Limb (tissue), 2 donors: ENCODE measurements at regions not wholly inside any gene's neighbourhood (a gene's known extent, or its start where the extent isn't known, plus 50 kb on each side); places are given as distances from the start of the nearest gene placed in this dataset.
"Not testable (repeated sequence)": the region's sequence is repeated elsewhere in the genome, so short reads cannot be mapped to it uniquely, and the experiment has no call there.

ENCODE experiments used
- DNase-seq, 2 donors: peaks; one replicate each; pipeline ENCODE4 v3.0.0-alpha.2; 2016; ENCODE audit errors: extremely low spot score in 2 of 2

DNA sequence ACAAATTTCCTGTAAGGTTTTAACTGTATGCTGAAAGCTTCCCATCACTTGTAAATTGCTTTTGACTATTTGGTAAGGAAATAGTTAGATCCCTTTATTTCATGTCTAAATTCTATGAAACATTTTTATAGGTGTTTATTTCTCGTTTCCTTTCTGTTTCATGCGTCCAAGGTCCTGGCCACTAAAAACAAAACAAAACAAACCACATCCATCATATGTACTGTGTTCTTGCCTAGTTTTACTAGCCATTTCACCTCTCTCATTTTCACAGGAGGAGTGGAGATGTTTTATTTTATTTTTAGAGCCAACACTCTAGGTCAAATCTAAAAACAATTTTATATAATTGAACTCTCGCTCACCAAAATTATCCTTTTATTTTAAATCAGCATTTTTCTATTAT lies 375.2 kb upstream of the CTSO start:
- no peak for DNase-seq

- DNase-seq, result no peak
Measured at GRCh38 chr4:156326246-156326645, 372.6 kb upstream of the CTSO start.

GRCh38 chr4:156322592-156322991 lies 368.9 kb upstream of the CTSO start:
- DNase-seq, result no peak

DNA sequence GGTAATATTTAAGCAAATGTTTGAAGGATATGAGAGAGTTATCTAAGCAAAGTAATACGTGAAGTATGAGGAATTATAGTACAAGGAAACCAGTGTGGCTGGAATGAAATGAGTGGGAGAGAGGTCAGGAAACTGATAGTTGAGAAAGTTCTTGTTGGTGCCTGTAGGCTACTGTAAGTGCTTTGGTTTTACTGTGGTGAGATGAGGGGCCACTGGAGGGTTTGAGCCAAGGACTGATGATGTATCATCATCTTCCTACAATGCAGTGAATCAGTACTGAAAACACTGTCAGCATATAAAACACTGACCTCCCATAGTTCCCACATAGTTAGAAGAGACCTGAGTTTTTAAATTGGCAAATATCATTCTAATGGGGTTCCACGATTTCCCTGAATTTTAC lies 367.5 kb upstream of the CTSO start:
- DNase-seq, result no peak

GRCh38 chr4:156313497-156313896 lies 359.8 kb upstream of the CTSO start:
- DNase-seq, result no peak

DNA sequence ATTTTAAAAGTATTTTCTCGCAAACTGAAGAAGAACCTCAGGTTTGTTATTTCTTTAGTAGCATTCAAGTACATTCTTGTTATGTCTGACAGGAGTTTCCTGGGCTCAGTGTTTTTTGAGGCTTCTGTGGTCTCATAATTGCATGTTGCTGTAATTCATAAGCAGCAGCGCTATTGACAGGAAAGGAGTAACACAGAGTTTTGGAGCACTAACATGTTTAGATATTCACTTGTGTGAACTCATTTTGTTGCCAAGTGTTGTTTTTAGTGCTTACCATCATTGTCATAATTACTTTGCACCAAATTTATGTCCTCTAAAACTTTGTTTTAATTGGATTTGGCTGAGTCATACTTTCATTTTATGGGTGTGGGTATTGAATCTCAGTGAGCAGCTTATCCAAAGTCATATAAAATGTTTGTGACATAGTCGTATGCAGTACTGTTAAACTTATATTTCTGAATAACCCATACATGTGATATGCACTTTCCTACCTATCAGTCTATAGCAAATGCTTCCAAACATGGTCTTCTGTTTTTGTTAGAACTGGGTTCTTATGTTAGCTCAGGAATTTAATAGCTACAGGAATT lies 358.7 kb upstream of the CTSO start:
- no peak for DNase-seq

- DNase-seq, result no peak
Measured at GRCh38 chr4:156309031-156309430, 355.4 kb upstream of the CTSO start.

DNA sequence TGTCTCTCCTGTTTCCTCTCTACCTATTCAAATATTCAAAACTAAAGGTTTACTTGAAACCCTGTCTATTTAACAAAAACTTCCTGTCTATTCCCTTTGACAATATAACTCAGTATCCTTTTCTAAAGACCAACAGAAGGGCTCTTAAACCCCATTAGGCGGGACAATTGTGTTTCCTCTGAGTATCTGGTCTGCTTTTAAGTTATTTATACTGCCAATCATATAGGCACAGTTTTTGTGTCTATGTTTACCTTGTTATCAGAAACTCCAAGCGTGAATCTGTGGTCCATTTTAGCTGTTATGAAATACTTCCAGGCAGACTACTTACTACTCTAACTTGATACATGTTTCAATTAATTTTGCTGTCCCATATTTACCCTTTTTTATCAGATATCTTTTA lies 350.0 kb upstream of the CTSO start:
- DNase-seq, result no peak

- peak; percentile 54 to 90 for DNase-seq
Measured at GRCh38 chr4:156298230-156298629, 344.6 kb upstream of the CTSO start.

GRCh38 chr4:156295676-156296195 lies 342.1 kb upstream of the CTSO start:
- no peak for DNase-seq

GRCh38 chr4:156294577-156294976 lies 340.9 kb upstream of the CTSO start:
- peak; percentile 32 to 70 for DNase-seq

DNA sequence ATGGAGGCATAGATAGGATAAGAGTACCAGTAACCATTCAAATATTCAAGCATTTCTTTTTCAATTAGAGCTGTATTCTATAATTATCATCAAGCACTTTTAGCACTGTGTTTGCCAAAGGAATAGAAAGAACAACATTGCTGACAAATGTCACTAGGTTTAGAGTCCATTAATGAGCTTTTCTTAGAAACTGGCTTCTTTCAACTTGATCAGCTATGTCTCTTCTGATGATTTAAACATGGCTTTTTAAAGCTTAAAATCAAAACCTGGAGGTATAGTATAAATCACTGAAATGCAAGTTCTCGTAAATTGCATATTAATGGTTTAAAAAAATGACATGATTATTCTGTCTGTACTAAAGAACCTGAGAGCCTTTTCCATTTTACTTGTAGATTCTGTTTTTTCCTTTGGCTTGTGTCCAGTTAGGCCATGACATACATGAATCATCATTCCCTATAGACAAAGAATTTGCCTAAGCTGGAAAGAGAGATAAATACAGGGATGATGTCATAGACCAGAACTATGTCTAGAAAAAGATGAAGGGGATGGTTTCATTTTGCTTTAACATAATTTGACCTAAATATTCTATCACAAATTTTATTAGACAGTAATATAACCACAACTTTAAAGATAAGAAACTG lies 340.1 kb upstream of the CTSO start:
- DNase-seq, result peak in 1 of 2 donors; percentile 61

DNA sequence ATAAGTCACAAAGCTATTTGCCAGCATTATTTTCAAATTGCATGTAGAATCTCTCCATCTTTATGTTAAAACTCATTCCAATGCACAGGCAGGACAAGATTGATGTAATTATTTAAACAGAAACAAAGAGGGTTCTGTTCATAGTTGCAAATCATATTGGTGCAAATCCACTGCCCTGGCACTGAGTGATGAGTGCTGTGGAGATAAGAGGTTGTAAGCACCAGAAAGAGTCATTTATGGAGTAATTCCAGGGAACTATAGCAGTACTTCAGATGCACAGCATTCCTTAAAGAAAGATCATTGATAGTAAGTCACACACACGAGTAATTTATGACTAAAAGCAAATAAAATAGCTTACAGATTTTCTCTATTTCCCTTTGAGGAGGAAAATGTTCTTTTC lies 337.7 kb upstream of the CTSO start:
- no peak for DNase-seq

DNA sequence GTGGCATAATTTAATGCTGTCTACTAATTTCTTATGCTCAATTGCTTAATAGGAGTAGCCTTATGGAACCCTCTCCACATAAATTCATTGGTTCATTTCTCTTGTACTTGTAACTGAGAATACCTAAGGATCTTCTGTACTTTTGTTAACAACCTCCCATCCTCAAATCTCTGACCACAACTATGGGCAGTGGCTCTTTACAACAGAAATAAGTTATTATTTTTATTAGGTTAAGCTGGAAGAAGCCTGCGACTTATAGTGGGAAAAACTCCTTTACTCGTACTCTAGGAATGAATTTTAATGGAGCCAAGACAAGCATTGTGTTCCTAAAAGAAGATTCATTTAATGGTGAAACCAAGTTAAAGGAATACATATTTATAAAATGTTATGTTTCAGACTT lies 337.1 kb upstream of the CTSO start:
- DNase-seq, result no peak

GRCh38 chr4:156290026-156290425 lies 336.4 kb upstream of the CTSO start:
- DNase-seq, result not testable (repeated sequence)

GRCh38 chr4:156280686-156281085 lies 327.0 kb upstream of the CTSO start:
- no peak for DNase-seq

DNA sequence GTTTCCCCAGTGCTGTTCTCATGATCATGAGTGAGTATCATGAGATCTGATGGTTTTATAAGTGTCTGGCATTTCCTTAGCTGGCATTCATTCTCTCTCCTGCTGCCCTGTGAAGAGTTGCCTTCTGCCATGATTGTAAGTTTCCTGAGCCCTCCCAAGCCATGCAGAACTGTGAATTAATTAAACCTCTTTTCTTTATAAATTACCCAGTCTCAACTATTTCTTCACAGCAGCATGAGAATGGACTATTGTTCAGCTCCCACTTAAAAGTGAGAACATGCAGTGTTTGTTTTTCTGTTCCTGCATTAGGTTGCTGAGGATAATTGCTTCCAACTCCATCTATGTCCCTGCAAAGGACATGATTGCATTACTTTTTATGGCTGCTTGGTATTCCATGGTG lies 311.7 kb upstream of the CTSO start:
- DNase-seq, result no peak

DNA sequence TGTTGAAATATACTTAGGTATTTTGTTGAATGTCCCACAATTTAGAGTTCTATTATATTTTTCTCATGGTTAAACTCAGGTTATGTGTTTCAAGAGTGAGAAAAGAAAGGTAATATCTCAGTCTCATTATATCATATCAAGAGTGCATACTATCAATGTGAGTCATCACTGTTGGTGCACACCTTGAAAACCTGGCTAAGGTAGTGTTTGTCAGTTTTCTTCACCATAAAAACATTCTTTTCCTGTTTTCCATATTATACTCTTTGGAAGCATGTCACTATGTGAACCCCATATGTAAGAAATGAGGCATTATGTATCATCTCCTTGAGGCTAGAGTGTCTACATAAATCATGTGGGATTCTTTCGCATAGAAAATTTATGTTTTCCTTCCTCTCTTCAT lies 307.6 kb upstream of the CTSO start:
- no peak for DNase-seq

- peak in 1 of 2 donors; percentile 24 for DNase-seq
Measured at GRCh38 chr4:156255230-156256007, 301.8 kb upstream of the CTSO start.

DNA sequence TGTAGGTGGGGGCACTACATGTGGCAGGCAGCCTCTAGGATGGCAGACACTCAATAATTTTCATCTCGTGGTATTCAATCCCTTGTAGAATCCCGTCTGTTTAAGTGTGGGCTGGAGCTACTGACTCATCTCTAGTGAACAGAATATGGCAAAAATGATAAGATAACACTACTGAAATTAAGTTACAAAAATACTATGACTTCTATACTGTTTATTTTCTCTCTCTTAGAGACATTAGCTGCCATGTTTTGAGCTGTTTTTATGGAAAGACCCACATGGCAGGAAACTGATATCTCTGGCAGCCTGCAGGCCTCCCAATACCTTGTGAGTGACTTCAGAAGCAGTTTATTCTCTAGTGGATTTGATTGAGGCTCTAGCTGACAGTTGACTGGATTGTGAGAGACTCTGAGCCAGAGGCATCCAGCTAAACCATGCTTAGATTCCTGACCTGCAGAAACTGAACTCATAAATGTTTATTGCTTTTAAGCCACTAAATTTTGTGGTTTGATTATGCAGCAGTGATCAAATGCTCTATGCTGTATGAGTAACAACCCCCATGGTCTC lies 298.8 kb upstream of the CTSO start:
- no peak for DNase-seq

- DNase-seq, result no peak
Measured at GRCh38 chr4:156251373-156252065, 297.9 kb upstream of the CTSO start.

DNA sequence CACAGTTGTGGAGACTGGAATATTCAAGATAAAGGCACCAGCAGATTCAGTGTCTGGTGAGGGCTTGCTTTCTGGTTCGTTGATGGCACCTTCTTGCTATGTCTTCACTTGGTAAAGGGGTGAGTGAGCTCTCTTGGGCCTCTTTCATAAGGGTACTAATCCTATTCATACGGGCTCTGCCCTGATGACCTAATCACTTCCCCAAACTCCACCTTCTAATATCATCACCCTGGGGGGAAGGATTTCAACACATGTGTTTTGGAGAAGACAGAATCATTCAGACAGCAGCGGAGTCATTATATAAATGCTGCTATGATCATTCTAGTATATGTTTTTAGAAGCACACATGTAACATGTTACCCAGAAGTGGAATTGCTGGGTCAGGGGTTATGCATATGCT lies 295.3 kb upstream of the CTSO start:
- DNase-seq, result no peak
